SK-N-SH (cell line): ENCODE measurements at regions not wholly inside any gene's neighbourhood (a gene's known extent, or its start where the extent isn't known, plus 50 kb on each side); places are given as distances from the start of the nearest gene placed in this dataset.
A peak's percentile ranks its signal among the peaks of the same experiment; 100 is the strongest.

Experiments used
- CTCF ChIA-PET: fragments of 300-600, 350-600 bp; formaldehyde crosslinking; extraction: SDS; loops from one replicate; lab custom pipeline; 2021; lab: Yijun Ruan, JAX
- POLR2A ChIA-PET: fragments of 350-600 bp; sonication (Branson Sonifier 250); formaldehyde crosslinking; extraction: SDS; loops from one replicate; lab custom pipeline; 2020; ENCODE audit warnings: antibody characterized with exemption, inconsistent platforms; lab: Yijun Ruan, JAX
- DNase-seq: peaks from one replicate; pipeline ENCODE4 v3.0.0; 2012
- H2AFZ ChIP-seq: fragments of 200-600 bp; sonication (generic); 2 replicates; pipeline ENCODE4 v1.8.1; 2016; ENCODE audit warnings: antibody characterized with exemption, mild to moderate bottlenecking, low read depth
- H3F3A ChIP-seq: fragments of 200-600 bp; sonication (generic); replicated peaks from 2 replicates; pipeline ENCODE3; 2016; ENCODE audit warnings: antibody characterized with exemption, mild to moderate bottlenecking; ENCODE audit not compliant: insufficient read depth
- H3K27ac ChIP-seq, 2 experiments: fragments of 200-500 bp in 1 of 2; fragments of 200-600 bp in 1 of 2; sonication (Bioruptor generic) in 1 of 2; sonication (generic), shearing (Covaris generic) in 1 of 2; 2 replicates each; pipeline versions ENCODE4 v1.5.1 to v1.6.1; 2014 to 2016; ENCODE audit warnings: low read depth in 2 of 2, inconsistent platforms in 1 of 2, low read length in 1 of 2, mild to moderate bottlenecking in 1 of 2, mixed read lengths in 1 of 2
- H3K27me3 ChIP-seq: fragments of 200-600 bp; sonication (generic), shearing (Covaris generic); 2 replicates; pipeline ENCODE4 v1.6.1; 2016; ENCODE audit warnings: mixed run types; ENCODE audit not compliant: insufficient read depth
- H3K36me3 ChIP-seq, 2 experiments: fragments of 200-500 bp in 1 of 2; fragments of 200-600 bp in 1 of 2; sonication (Bioruptor generic) in 1 of 2; sonication (generic) in 1 of 2; replicated peaks in 1 of 2; 2 replicates each; pipeline versions ENCODE3 to v1.5.1; 2014 to 2016; ENCODE audit warnings: low read length in 1 of 2, mild to moderate bottlenecking in 1 of 2; ENCODE audit not compliant: insufficient read depth in 2 of 2, control insufficient read depth in 1 of 2
- H3K4me1 ChIP-seq, 2 experiments: fragments of 200-500 bp in 1 of 2; fragments of 200-600 bp in 1 of 2; sonication (Bioruptor generic) in 1 of 2; sonication (generic), shearing (Covaris generic) in 1 of 2; 2 replicates each; pipeline versions ENCODE4 v1.5.1 to v1.6.1; 2014 to 2016; ENCODE audit warnings: low read depth in 1 of 2, low read length in 1 of 2, mixed run types in 1 of 2; ENCODE audit not compliant: insufficient read depth in 2 of 2, control insufficient read depth in 1 of 2
- H3K4me2 ChIP-seq: fragments of 200-600 bp; sonication (generic), shearing (Covaris generic); 2 replicates; pipeline ENCODE4 v1.6.1; 2017; ENCODE audit warnings: mixed run types
- H3K4me3 ChIP-seq, 2 experiments: fragments of 200-500 bp in 1 of 2; fragments of 200-600 bp in 1 of 2; sonication (Bioruptor generic) in 1 of 2; sonication (generic), shearing (Covaris generic) in 1 of 2; 2 replicates each; pipeline versions ENCODE4 v1.5.1 to v1.8.1; 2014 to 2016; ENCODE audit warnings: low read depth in 2 of 2, inconsistent platforms in 1 of 2, low read length in 1 of 2, mild to moderate bottlenecking in 1 of 2, mixed read lengths in 1 of 2, moderate library complexity in 1 of 2
- H3K79me2 ChIP-seq: fragments of 200-600 bp; sonication (generic); 2 replicates; pipeline ENCODE4 v1.8.1; 2017; ENCODE audit warnings: mild to moderate bottlenecking; ENCODE audit not compliant: insufficient read depth
- H3K9ac ChIP-seq: fragments of 200-600 bp; sonication (generic); 2 replicates; pipeline ENCODE4 v1.6.1; 2017; ENCODE audit warnings: mixed run types
- H3K9me2 ChIP-seq: fragments of 200-600 bp; sonication (generic); 2 replicates; pipeline ENCODE4 v1.6.1; 2017; ENCODE audit warnings: mixed run types
- H3K9me3 ChIP-seq: fragments of 200-600 bp; sonication (generic); 2 replicates; pipeline ENCODE4 v1.6.1; 2017; ENCODE audit warnings: mixed run types, mild to moderate bottlenecking, moderate library complexity
- H4K20me1 ChIP-seq: fragments of 200-600 bp; sonication (generic); 2 replicates; pipeline ENCODE4 v1.6.1; 2017; ENCODE audit warnings: mild to moderate bottlenecking, mixed run types; ENCODE audit not compliant: insufficient read depth
- FOSL2 ChIP-seq: IDR thresholded peaks from 2 replicates; pipeline ENCODE4 v1.4.0; 2012; ENCODE audit warnings: low read depth, mild to moderate bottlenecking, moderate library complexity, borderline replicate concordance
- FOXJ3 ChIP-seq: sonication (generic); formaldehyde crosslinking; IDR thresholded peaks from 2 replicates; pipeline ENCODE4 v1.5.1; 2020; ENCODE audit warnings: mild to moderate bottlenecking, missing genetic modification reagents
- JUND ChIP-seq: IDR thresholded peaks from 2 replicates; pipeline ENCODE4 v1.4.0; 2012
- MXI1 ChIP-seq: IDR thresholded peaks from 2 replicates; pipeline ENCODE4 v1.6.1; 2012; ENCODE audit warnings: mild to moderate bottlenecking, low read depth, low read length, improper control_type of control experiment
- NRF1 ChIP-seq: IDR thresholded peaks from 2 replicates; pipeline ENCODE4 v1.6.1; 2012; ENCODE audit warnings: low read depth, mild to moderate bottlenecking, low read length
- SIN3A ChIP-seq: IDR thresholded peaks from 2 replicates; pipeline ENCODE4 v1.6.1; 2012; ENCODE audit warnings: low read depth, mild to moderate bottlenecking, low read length, moderate library complexity, borderline replicate concordance
- TCF12 ChIP-seq: IDR thresholded peaks from 2 replicates; pipeline ENCODE4 v1.4.0; 2012
- TEAD4 ChIP-seq: IDR thresholded peaks from 2 replicates; pipeline ENCODE4 v1.4.0; 2012; ENCODE audit warnings: mild to moderate bottlenecking, borderline replicate concordance; ENCODE audit not compliant: insufficient read depth
- WGBS: methylation state at CpG from one replicate; pipeline ENCODE4 v1.1.6; 2017; ENCODE audit warnings: low lambda C conversion rate; 5-methylcytosine and 5-hydroxymethylcytosine counted together
- TF ChIP-seq, protein P1 (sequence below): IDR thresholded peaks from 2 replicates; pipeline ENCODE4; 2012

DNA sequence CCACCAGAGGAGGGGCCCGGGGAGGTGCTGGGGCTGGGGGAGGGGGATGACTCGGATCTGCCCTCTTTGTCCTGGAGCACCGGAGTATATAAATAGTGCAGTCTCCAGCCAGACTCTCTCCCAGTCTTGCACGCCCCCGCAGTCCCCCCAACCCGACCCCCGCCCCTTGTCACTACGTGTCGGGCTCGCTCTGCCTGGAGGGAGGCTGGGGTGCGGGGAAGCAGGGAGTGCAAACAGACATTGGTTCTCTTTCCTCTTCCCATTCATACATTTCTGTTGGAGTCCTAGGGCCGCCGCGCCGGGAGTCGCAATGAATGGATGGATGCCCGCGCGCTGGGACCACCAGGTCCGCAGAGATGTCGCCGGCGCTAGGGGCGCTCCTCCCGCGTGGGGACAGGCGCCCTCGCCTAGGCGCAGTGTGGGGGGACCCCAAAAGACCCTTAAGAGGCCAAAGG is 179.3 kb downstream of the TBXT start:
- 4% methylated on average over 27 of the region's 29 CpGs for WGBS
- Histone ChIP-seq H3K4me3 (peak overlapping the region in 1 of 2 experiments; percentile 45; a peak in 1 of 4 replicates), H3F3A (no peaks in the 10 kb centered on the region), H3K27ac (peak overlapping the region in 1 of 2 experiments; percentile 28; a peak in 1 of 4 replicates), H3K4me1 (peaks cover 0 to 11% of the 10 kb centered on the region in 2 experiments; a peak in 1 of 4 replicates), H3K36me3 (no peaks in the 10 kb centered on the region), H4K20me1 (no peaks in the 10 kb centered on the region), H3K79me2 (no peaks in the 10 kb centered on the region), H2AFZ (no peak overlapping the region), H3K4me2 (peak overlapping the region; percentile 47; the same call in 1 of the 2 replicates), H3K27me3 (no peaks in the 10 kb centered on the region), H3K9me3 (no peaks in the 10 kb centered on the region), H3K9me2 (no peaks in the 10 kb centered on the region), H3K9ac (no peak overlapping the region)
- DNase-seq = no peak
- TF ChIP-seq FOXJ3 = 0 out of 2 replicates have a peak, but pooled peaks have one; percentile 4
- no peak for TF ChIP-seq TCF12
- POLR2A ChIA-PET = no interaction called here
- CTCF ChIA-PET = interaction anchor here (1.7 kb wide), 2 partner anchors 18 to 118 kb away, joined by 4 to 9 read pairs; no protein-coding TSS in a partner anchor

DNA sequence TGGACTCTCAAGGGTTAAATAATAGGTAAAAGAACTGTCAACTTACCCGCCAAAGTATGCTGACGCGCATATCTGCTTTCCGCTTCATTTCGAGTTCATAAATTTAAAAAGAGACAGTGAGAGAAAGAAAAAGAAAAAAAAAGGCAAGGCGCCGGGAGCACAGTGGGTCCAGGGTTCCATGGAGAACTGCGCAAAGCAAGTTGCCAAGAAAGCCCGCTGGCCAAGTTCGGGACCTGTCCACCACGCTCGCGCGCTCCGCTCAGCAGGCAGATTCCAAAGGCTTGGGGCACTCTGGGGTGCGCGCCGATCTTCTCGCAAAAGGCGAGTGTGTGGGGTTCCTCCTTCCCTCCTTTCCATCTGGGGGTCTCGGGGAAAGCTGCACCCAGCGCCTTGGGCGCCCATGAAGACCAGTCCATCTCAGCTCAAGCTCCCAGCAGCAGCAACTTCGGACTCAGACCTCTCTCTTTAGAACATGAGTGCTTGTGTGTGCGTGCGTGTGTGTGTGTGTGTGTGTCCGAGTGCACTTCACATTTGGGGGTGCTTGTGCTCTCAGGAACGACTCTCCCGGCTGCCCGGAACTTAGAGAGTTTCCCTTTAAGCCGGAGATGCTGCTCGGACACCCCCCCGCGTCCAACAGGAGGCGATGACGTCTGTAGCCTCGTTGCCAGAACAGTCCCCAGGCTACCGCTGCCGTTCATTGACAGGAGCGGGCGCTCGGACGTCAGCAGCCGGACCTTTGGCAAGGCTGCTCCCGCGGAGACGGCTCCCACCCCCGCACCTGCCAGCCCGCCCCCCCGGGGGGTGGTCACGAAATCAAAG is 180.0 kb downstream of the TBXT start:
- H3K36me3 ChIP-seq = no peaks in the 10 kb centered on the region
- H4K20me1 ChIP-seq = no peaks in the 10 kb centered on the region
- H3K4me2 ChIP-seq = peak overlapping the region; percentile 47; the same call in 1 of the 2 replicates
- H2AFZ ChIP-seq = no peak overlapping the region
- under 1% methylated on average over 16 of the region's 51 CpGs for WGBS
- H3K9me3 ChIP-seq = no peaks in the 10 kb centered on the region
- no peaks in the 10 kb centered on the region for H3F3A ChIP-seq
- POLR2A ChIA-PET = no interaction called here
- peak overlapping the region in 1 of 2 experiments; percentile 3; a peak in 1 of 4 replicates for H3K27ac ChIP-seq
- no peak overlapping the region for H3K9ac ChIP-seq
- H3K4me1 ChIP-seq = peaks cover 0 to 12% of the 10 kb centered on the region in 2 experiments; a peak in 1 of 4 replicates
- peak overlapping the region; percentile 26 to 45; a peak in 3 of 4 replicates for H3K4me3 ChIP-seq
- H3K79me2 ChIP-seq = no peaks in the 10 kb centered on the region
- TF ChIP-seq FOXJ3 = 0 out of 2 replicates have a peak, but pooled peaks have one; percentile 46
- TF ChIP-seq MXI1 = peak; percentile 29; the same call in 1 of the 2 replicates
- TF ChIP-seq, protein P1, sequence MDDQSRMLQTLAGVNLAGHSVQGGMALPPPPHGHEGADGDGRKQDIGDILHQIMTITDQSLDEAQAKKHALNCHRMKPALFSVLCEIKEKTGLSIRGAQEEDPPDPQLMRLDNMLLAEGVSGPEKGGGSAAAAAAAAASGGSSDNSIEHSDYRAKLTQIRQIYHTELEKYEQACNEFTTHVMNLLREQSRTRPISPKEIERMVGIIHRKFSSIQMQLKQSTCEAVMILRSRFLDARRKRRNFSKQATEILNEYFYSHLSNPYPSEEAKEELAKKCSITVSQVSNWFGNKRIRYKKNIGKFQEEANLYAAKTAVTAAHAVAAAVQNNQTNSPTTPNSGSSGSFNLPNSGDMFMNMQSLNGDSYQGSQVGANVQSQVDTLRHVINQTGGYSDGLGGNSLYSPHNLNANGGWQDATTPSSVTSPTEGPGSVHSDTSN = no peak
- no peaks in the 10 kb centered on the region for H3K9me2 ChIP-seq
- CTCF ChIA-PET = interaction anchor here (1.7 kb wide), 1 partner anchor 19 kb away, joined by 9 read pairs; no protein-coding TSS in a partner anchor
- DNase-seq = peak; percentile 90
- H3K27me3 ChIP-seq = no peaks in the 10 kb centered on the region

- POLR2A ChIA-PET = no interaction called here
Measured at GRCh38 chr6:165986914-165987482, 180.7 kb downstream of the TBXT start.

More at GRCh38 chr6:165986914-165987482, 180.7 kb downstream of the TBXT start:
- Histone ChIP-seq H4K20me1 (no peaks in the 10 kb centered on the region), H3K4me2 (no peak overlapping the region), H3K9me2 (no peaks in the 10 kb centered on the region), H3K4me1 (peaks cover 0 to 12% of the 10 kb centered on the region in 2 experiments; a peak in 1 of 4 replicates), H3K27ac (peak overlapping the region in 1 of 2 experiments; percentile 2; a peak in 1 of 4 replicates), H3K36me3 (no peaks in the 10 kb centered on the region), H3K79me2 (no peaks in the 10 kb centered on the region), H2AFZ (no peak overlapping the region), H3F3A (no peaks in the 10 kb centered on the region), H3K4me3 (peak overlapping the region in 1 of 2 experiments; percentile 45; a peak in 1 of 4 replicates), H3K27me3 (no peaks in the 10 kb centered on the region), H3K9ac (no peak overlapping the region), H3K9me3 (no peaks in the 10 kb centered on the region)
- under 1% methylated on average over 17 of the region's 27 CpGs for WGBS
- CTCF ChIA-PET = interaction anchor here (1.6 to 1.7 kb wide), 2 partner anchors 20 to 111 kb away, joined by 4 to 9 read pairs; no protein-coding TSS in a partner anchor
- TF ChIP-seq TEAD4 = no peak
- TF ChIP-seq, protein P1 = no peak
- TF ChIP-seq NRF1 = no peak
- TF ChIP-seq JUND = no peak
- no peak for TF ChIP-seq SIN3A
- no peak for TF ChIP-seq FOSL2
- DNase-seq = peak; percentile 62
